H54 (cell line): ENCODE measurements at regions not wholly inside any gene's neighbourhood (a gene's known extent, or its start where the extent isn't known, plus 50 kb on each side); places are given as distances from the start of the nearest gene placed in this dataset.

Experiments
- DNase-seq: peaks from one replicate; pipeline ENCODE4 v3.0.0; 2011; ENCODE audit warnings: low spot score, mixed read lengths; ENCODE audit not compliant: insufficient read length
- FAIRE-seq: peaks from 3 replicates; lab custom pipeline; 2011; peaks lifted over from hg19 to GRCh38; lab: Jason Lieb, UNC
- POLR2A ChIP-seq: IDR thresholded peaks from 2 replicates; pipeline ENCODE4 v1.6.1; 2011; ENCODE audit warnings: low read depth, mild to moderate bottlenecking, low read length

- DNase-seq (no peak), FAIRE-seq (no peak)
- no peak for TF ChIP-seq POLR2A
These were observed 1258.1 kb upstream of the CELF2 start for GRCh38 chr10:9759596-9759995.

DNA sequence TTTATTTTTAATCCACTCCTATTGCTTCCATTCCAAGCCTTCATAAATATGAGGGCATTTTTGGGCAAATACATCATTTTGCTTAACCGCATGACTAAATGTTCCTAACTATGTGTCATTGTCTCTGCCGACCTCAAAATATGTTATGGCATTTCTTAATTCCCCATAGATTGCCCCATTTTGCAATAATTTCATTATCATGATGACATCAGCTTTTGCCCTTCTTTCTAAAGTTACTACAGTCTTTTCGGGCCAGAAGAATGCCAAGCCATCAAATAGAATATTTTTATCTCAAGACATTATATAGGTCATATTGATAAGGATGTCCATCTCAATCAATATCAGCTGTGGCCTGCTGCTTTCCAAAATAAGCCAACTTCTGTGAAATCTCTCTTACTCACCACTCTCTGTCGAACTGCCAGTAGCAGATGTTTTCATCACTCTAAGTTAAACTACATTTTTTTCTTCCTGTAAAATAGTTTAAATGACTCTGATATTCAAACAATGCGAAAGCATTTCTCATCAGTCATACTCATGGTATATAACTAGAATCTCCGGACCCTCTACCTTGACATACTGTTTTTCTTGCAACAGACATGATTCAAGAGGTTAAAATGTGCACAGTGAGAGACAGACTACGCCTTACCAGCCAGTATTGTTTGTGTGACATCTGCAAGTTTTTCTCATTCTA, 1254.6 kb upstream of the CELF2 start:
- FAIRE-seq, result no peak
- no peak for TF ChIP-seq POLR2A
- no peak for DNase-seq

DNA sequence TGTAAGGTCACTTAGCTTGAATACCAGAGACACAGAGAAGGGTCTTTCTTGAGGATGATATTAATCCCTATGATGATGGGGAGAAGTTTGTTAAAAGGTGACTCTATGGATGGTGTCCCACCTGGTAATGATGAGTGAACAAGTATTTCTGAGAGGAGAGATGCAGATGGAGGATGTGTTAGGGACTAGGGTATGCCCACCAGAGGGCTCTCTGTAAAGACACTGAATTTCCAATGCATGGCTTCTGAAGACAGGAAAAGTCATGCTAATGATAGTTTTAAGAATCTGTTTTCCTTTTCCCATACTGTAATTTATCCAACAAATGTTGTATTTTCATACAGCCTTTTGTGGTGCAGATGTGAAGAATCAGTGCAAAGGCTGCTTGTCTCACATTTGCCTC, 1250.9 kb upstream of the CELF2 start:
- DNase-seq (no peak), FAIRE-seq (no peak)
- no peak for TF ChIP-seq POLR2A

- DNase-seq, result no peak
- no peak for FAIRE-seq
- no peak for TF ChIP-seq POLR2A
These were observed 1236.0 kb upstream of the CELF2 start for GRCh38 chr10:9781666-9782065.

- no peak for DNase-seq
- TF ChIP-seq POLR2A, result no peak
- no peak for FAIRE-seq
These were observed 1231.6 kb upstream of the CELF2 start for GRCh38 chr10:9786101-9786500.

GRCh38 chr10:9786576-9786975, 1231.1 kb upstream of the CELF2 start:
- DNase-seq (no peak), FAIRE-seq (no peak)
- TF ChIP-seq POLR2A, result no peak

DNA sequence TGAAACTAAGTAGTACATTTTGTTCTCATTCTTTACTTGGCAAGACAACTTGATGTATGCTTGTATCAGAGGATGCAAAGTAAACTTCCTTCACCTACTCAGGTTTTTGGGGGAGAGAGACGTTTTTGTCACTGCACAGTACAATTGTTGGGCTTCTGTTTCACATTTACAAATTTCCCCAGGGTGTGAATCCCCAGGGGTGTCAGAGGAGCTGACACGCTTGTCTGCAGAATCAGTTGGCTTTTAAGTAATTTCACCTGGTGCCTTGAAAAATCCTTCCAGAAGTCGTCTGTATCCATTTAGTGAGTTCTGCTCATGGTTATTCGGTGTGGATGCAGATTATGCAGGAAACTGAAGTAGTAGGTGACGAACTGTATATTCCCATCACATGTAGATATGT, 1227.7 kb upstream of the CELF2 start:
- TF ChIP-seq POLR2A, result no peak
- DNase-seq, result no peak
- no peak for FAIRE-seq

DNA sequence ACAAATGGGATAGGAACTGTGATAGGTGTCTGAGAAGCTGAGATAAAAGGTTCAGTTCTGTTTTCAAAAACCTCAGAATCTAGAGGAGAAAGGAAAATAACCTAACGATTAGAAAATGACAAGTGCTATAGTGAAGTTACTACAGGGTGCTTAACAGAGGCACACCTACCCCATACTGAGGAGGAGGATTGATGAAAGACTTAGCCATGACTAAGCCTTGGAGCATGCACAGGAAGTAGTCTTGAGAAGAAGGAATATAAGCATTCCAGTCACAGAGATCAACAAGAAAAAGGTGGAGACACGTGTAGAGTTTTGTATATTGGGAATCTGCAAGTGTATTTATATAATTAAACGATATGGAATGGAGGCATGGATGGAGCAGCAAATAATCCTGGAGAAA, 1225.5 kb upstream of the CELF2 start:
- TF ChIP-seq POLR2A, result no peak
- FAIRE-seq, result no peak
- no peak for DNase-seq

DNA sequence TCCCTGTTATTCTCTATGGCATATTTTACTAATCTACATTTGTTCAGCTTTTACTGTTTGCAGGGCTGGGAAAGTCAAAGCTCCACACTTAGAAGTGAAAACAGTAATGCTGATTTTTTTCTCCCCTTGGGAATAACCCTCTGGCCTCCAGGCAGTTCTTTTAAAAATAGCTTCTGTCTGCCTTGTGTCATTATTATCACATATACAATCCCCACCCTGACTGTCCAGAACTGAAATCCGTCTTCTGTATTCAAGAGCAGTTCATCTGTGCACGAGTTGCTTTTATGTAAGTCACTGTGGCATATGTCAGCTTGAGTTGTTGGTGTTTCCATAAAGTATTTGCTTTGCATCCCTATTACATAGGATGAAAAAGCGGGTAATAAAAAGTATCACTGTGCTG, 1221.1 kb upstream of the CELF2 start:
- no peak for TF ChIP-seq POLR2A
- no peak for DNase-seq

DNA sequence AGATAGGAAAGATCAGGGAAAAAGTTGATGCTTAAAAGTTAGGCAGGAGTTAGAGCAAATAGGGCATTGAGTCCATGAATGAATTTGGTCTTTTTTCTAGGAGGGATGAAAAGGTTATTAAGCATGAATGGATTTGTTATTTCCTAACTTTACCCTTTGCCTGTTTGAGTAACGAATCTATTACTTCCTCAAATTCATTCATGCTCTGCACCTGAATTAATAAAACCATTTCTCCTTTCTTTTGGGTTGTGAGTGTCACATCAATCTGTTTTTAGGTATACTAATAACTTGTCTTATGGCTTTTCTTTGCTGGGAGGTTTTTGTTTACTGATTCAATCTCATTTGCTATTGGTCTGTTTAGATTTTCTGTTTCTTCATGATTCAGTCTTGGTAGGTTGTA, 1217.7 kb upstream of the CELF2 start:
- FAIRE-seq, result no peak
- DNase-seq, result no peak
- no peak for TF ChIP-seq POLR2A

More for the DNA sequence above, 1221.1 kb upstream of the CELF2 start:
- no peak for FAIRE-seq

- FAIRE-seq (no peak), DNase-seq (no peak)
- no peak for TF ChIP-seq POLR2A
These were observed 1217.1 kb upstream of the CELF2 start for GRCh38 chr10:9800571-9800970.

DNA sequence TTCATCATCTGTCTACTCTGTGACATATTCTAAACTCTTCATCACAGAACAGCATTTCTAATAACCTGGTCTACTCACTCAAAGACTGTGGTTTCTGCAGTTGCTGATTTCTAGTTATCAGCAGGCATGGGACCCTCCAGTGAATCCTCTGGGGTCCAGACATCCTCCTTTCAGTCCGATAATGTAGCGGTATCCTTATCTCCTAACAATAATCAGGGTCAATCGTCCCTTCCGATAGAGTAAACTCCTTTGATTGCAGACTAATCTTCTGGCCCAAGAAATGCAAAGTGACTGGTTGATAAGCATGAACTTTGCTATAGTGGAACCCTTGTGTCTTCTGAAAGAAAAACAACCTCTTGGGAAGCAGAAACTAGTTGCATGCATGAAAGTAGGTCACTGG, 1209.8 kb upstream of the CELF2 start:
- DNase-seq (no peak), FAIRE-seq (no peak)
- TF ChIP-seq POLR2A, result no peak

DNA sequence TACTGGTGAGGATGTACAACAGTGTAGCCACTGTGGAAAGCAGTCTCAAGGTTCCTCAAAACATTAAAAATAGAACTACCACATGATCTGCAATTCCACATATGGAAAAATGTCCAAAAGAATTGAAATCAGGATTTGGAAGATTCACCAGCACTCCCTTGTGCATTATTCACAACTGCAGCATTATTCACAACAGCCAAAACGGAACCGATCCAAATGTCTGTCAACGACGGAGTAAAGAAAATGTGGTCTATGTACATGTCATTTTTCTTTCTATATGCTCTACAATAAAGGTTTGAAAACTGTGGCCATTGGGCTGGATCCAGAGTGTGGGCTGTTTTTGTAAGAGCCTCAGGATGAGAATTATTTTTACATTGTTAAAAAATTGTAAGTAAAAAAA, 1206.1 kb upstream of the CELF2 start:
- DNase-seq, result no peak
- no peak for TF ChIP-seq POLR2A
- no peak for FAIRE-seq

GRCh38 chr10:9814285-9814864, 1203.3 kb upstream of the CELF2 start:
- FAIRE-seq (no peak), DNase-seq (no peak)
- TF ChIP-seq POLR2A, result no peak
